HG02678 (cell line): ENCODE measurements at regions not wholly inside any gene's neighbourhood (a gene's known extent, or its start where the extent isn't known, plus 50 kb on each side); places are given as distances from the start of the nearest gene placed in this dataset.

ENCODE experiments used
- ATAC-seq: cut with Tn5 transposase; IDR thresholded peaks from one replicate; pipeline ENCODE4 v1.9.1; 2021; ENCODE audit warnings: mild to moderate bottlenecking, moderate library complexity; ENCODE audit not compliant: unreplicated experiment

GRCh38 chr1:4113897-4114296, 213.8 kb upstream of the C1orf174 start:
- ATAC-seq: no peak

GRCh38 chr1:4115191-4115900, 215.3 kb upstream of the C1orf174 start:
- ATAC-seq: no peak

GRCh38 chr1:4117196-4117595, 217.1 kb upstream of the C1orf174 start:
- ATAC-seq: no peak

DNA sequence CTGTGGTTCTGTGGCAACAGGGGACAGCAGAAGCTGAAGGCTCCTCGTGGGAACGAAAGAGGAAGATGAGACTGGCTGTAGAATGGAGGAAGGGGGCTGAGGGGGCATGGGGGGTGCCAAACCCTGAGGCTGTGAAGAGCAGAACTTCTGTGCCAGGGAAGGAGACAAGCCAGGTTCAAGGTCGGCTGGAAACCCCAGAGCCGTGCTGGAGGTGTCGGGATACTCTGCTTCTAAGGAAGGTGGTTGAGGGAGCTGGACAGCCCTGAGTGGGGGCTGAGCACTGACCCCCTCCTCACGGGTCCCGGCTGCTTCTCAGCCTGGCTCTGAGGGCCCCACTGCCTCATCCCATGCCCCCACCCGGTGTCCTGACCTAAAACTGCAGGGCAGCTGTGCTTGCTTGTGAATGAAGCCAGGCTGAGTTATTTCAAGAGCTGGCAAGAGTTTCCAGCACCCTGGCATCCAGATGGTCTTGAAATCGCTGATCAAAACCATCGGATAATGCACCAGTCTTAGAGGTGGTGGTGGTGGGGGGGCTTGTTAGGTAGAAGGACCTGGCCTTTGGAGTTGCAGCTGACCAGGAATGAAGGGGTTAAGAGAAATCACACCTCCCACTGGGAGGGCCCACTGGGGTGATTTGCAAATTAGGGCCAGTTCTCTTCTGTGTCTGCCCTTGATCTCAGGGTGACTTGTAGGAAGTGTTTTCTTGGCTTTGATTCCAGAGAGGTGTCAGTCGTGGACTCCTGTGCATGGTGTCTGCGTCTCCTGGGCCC, 218.9 kb upstream of the C1orf174 start:
- ATAC-seq: no peak

DNA sequence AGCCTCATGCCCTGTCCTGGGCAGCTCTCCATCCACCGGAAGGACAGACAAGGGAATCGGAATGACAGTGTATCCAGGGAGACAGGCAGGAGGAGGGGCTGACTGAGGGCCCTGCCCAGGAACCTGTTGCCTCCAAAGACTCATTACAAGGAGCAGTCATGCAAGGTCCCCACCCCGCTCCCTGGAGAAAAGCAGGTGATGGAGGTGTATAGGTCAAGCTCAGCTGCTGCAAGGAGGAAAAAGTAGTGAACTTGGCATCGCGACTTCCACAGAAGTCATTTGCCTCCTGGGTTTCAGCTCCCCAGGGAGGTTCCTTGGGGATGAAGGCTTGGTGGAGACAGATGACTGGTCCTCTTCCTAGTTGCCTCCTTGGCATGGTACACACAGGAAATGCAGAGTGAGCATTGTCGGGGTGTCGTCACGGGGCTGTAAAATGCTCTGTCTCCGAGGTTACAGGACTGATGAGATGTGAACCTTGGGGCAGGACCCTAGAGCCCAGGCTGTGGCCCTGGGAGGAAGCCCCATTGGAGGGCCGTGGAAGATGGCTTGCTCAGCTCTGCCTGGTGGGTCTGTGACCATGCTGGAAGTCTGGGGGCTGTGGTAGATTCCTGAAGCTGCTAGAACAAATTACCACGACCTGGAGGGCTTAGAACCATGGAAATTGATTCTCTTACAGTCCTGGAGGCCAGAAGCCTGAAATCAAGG, 219.6 kb upstream of the C1orf174 start:
- ATAC-seq: no peak

GRCh38 chr1:4120557-4121292, 220.7 kb upstream of the C1orf174 start:
- ATAC-seq: no peak

DNA sequence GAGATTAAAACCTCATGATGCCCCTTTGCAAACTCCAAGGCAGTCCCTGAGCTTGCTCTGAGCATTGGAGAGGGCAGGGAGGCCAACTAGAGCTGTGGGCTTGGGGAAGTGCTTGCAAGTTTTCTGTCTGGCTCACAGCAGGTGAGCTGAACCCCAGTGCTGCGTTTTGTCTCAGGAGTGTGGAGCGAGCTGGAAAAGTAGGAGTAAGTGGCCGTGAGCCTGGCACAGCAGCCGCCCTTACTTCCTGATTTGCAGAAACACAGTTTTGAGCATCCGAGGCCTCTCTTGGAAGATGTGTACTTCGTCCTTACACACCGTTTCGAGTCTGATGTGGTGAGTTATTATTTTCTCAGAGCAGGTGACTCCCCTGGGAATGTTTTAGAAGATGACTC, 221.2 kb upstream of the C1orf174 start:
- no peak for ATAC-seq

DNA sequence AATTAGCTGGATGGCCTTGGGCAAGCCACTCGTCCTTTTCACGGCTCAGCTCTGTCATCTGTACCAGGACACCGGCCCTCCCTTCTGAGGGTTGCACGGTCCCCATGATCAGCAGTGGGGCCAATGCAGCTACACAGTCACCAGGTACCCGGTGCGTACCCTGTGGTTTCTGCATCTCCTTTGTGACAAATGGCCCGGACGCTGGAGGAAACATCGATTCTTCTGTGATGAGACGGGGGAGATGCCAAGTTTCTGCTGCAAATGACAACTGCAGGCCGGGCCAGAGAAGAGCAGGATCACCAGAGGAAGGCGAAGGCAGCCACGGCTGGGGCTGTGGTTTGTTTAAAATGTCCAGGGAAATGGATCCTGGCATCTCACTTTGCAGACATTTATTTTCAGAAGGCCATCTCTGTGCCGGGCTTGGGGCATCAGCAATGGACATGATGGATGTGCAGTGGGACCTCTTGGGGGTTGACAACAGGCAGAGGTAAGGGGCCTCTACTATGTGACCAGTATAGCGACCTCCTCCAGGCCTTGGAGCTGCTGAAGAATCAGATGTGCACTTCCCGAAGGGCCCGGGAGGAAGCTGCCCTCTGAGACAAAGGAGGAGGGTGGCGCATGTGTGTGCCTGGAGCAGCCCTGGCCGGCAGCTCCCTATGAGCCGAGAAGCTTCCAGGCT, 221.9 kb upstream of the C1orf174 start:
- no peak for ATAC-seq

GRCh38 chr1:4122513-4123160, 222.6 kb upstream of the C1orf174 start:
- no peak for ATAC-seq

DNA sequence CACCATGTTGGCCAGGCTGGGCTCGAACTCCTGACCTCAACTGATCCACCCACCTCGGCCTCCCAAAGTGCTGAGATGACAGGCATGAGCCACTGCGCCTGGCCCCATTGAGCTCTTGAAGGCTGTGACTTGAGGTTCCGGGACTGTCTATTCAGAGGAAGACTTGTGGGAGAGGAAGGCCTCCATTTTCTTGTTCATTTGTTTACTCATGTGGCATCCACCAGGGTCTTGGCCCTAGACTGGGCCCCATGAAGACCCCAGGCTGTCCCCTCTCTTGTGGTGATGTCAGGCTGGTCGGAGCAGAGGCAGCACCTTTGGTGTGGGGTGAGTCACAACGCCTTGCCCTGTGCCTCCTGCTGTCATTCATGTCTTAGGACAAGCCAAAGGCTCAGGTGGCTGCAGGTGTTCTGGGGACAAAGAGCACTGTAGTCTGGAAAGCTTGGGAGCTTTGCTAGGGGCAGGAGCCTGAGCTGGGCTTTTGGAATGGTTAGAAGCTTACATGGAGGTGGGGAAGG, 224.6 kb upstream of the C1orf174 start:
- no peak for ATAC-seq

- no peak for ATAC-seq
Observed at GRCh38 chr1:4126251-4126650, 226.2 kb upstream of the C1orf174 start.

DNA sequence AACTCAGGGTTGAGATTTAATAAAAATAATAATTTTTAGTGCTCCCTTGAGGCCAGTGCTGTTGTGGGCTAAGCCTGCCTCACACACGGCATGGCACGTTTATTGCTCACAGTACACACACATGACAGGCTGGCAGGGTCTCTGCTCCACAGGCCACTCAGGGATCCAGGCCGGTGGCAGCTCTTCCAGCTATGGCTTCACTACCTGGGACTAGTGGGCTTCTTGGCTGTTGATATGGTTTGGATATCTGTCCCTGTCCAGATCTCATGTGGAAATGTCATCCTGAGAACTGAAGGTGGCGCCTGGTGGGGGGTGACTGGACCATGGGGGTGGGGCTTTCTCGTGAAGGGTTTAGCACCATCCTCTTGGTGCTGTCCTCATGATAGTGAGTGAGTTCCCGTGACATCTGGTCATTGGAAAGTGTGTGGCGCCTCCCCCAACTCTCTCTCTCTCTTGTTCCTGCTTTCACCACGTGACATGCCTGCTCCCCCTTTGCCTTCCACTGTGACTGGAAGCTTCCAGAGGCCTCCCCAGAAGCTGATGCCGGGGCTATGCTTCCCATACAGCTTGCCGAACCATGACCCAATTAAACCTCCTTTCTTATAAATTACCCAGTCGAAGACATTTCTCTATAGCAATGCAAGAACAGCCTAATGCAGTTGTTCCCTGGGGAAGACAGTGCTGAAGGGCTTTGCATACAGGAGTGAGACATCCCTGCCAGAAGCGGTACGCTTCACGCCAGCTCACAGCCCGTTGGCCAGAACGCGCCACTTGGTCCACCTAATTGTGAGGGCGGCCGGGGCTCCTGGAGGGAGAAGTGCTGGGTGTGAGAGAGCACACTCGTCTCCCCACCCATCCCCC, 226.9 kb upstream of the C1orf174 start:
- ATAC-seq: no peak

- ATAC-seq: no peak
Observed at GRCh38 chr1:4127592-4128140, 227.6 kb upstream of the C1orf174 start.

DNA sequence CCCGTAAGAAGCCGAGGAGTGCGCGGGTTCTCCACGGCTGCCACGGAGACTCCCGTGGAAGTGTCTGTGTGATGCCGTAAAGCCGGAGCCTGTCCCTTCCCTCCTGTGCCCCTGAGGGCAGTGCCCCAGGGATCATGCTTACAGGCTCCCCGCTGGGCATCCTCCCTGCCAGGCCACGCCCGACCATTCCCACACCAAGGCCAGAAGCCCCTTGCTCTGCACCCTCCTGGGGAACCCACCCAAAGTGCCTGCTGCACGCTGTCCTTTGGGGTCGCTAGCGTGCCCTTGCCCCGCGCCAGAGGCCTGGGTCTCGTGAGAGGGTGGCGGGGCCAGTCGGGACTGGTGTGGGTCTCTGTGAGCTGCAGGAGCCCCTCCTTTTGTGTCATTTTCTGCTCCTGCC, 228.5 kb upstream of the C1orf174 start:
- ATAC-seq: no peak

DNA sequence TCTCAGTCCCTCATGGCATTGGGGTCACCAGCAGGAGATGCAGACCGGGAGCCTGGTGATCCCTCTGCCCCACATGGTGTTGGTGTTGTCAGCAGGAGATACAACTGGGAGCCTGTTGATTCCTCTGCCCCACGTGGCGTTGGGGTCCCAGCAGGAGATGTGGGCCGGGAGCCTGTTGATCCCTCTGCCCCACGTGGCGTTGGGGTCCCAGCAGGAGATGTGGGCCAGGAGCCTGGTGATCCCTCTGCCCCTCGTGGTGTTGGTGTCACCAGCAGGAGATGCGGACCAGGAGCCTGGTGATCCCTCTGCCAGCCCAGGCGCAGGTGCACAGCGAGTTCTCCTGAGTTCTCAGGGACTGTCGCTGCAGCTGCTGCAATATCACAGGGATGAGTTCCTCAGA, 229.6 kb upstream of the C1orf174 start:
- no peak for ATAC-seq

GRCh38 chr1:4130096-4130495, 230.0 kb upstream of the C1orf174 start:
- ATAC-seq: no peak

DNA sequence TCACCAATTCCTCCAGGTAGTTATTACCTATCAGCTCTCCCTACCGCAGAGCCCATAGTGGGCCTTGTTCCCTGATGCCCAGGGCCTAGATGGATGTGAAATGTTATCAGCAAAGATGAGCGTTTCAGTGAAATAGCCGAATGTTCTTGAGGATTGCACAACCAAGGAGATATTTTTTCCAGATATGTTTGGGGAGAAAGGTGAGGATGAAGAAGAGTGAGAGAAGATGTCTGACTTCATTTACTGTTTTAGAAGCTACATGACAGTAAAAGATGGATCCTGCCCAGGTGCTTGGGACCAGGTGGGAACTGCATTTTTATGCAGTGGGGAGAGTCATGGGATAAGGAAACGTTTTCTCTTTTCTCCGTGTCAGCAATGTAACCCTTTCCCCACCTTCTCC, 231.7 kb upstream of the C1orf174 start:
- no peak for ATAC-seq

- ATAC-seq: no peak
Observed at GRCh38 chr1:4132352-4133296, 232.6 kb upstream of the C1orf174 start.
